ENCODE measurements at regions not wholly inside any gene's neighbourhood (a gene's known extent, or its start where the extent isn't known, plus 50 kb on each side); places are given as distances from the start of the nearest gene placed in this dataset.

- no peaks in the 10 kb centered on the region for H3K27me3 Mint-ChIP-seq (ENCODE audit: insufficient read depth, unreplicated experiment)
- no peaks in the 10 kb centered on the region for H3K9me3 Mint-ChIP-seq (ENCODE audit: unreplicated experiment)
- BruUV-seq (replicated peaks), result no TSS peak
- H3K27ac Mint-ChIP-seq (ENCODE audit: unreplicated experiment), result no peak overlapping the region
- Histone ChIP-seq H3K36me3 (ENCODE audit: control insufficient read depth, insufficient read depth, low read length) (no peaks in the 10 kb centered on the region), H3K9me3 (no peaks in the 10 kb centered on the region), H3K4me3 (ENCODE audit: low read depth, low read length) (no peak overlapping the region), H3K4me1 (no peaks in the 10 kb centered on the region), H3K27me3 (replicated peaks; ENCODE audit: control insufficient read depth, insufficient read depth, low read length) (no peaks in the 10 kb centered on the region)
- H3K36me3 Mint-ChIP-seq (ENCODE audit: insufficient read depth, unreplicated experiment), result no peaks in the 10 kb centered on the region
- no peak for DNase-seq
- H3K4me3 Mint-ChIP-seq (ENCODE audit: unreplicated experiment), result no peak overlapping the region
- H3K4me1 Mint-ChIP-seq (ENCODE audit: low read depth, unreplicated experiment), result no peaks in the 10 kb centered on the region
- CTCF ChIA-PET, result interaction anchor here (0.6 kb wide), 1 partner anchor 8 kb away, joined by 3 read pairs; no protein-coding TSS in a partner anchor
- intact Hi-C loops (cut with micrococcal nuclease; ENCODE audit: unreplicated experiment), result no loop called here
- POLR2A ChIA-PET, result no interaction called here
- no peak for TF ChIP-seq CTCF (IDR thresholded peaks at IDR 0.05; ENCODE audit: insufficient read depth in 1 of 2, low read depth in 1 of 2, low read length in 1 of 2, severe bottlenecking in 1 of 2, unreplicated experiment in 1 of 2)
Observed at GRCh38 chr5:23072179-23072578, 219.0 kb upstream of the CDH12 start.

- Histone ChIP-seq H3K4me1 (no peaks in the 10 kb centered on the region), H3K4me3 (ENCODE audit: low read depth, low read length) (no peak overlapping the region), H3K27me3 (replicated peaks; ENCODE audit: control insufficient read depth, insufficient read depth, low read length) (no peaks in the 10 kb centered on the region), H3K9me3 (no peaks in the 10 kb centered on the region), H3K36me3 (ENCODE audit: control insufficient read depth, insufficient read depth, low read length) (no peaks in the 10 kb centered on the region)
- intact Hi-C loops (cut with micrococcal nuclease; ENCODE audit: unreplicated experiment), result no loop called here
- Mint-ChIP-seq H3K36me3 (ENCODE audit: insufficient read depth, unreplicated experiment) (no peaks in the 10 kb centered on the region), H3K4me1 (ENCODE audit: low read depth, unreplicated experiment) (no peaks in the 10 kb centered on the region), H3K27me3 (ENCODE audit: insufficient read depth, unreplicated experiment) (peaks cover 3% of the 10 kb centered on the region), H3K27ac (ENCODE audit: unreplicated experiment) (no peak overlapping the region), H3K9me3 (ENCODE audit: unreplicated experiment) (no peaks in the 10 kb centered on the region), H3K4me3 (ENCODE audit: unreplicated experiment) (no peak overlapping the region)
- POLR2A ChIA-PET, result no interaction called here
- no peak for TF ChIP-seq CTCF (IDR thresholded peaks at IDR 0.05; ENCODE audit: insufficient read depth in 1 of 2, low read depth in 1 of 2, low read length in 1 of 2, severe bottlenecking in 1 of 2, unreplicated experiment in 1 of 2)
- no peak for DNase-seq
- BruUV-seq (replicated peaks), result no TSS peak
- CTCF ChIA-PET, result no interaction called here
Observed at GRCh38 chr5:23071682-23072081, 218.5 kb upstream of the CDH12 start.

- POLR2A ChIA-PET, result no interaction called here
- Histone ChIP-seq H3K4me1 (no peaks in the 10 kb centered on the region), H3K9me3 (no peaks in the 10 kb centered on the region), H3K4me3 (ENCODE audit: low read depth, low read length) (no peak overlapping the region), H3K36me3 (ENCODE audit: control insufficient read depth, insufficient read depth, low read length) (no peaks in the 10 kb centered on the region), H3K27me3 (replicated peaks; ENCODE audit: control insufficient read depth, insufficient read depth, low read length) (no peaks in the 10 kb centered on the region)
- CTCF ChIA-PET, result no interaction called here
- TF ChIP-seq CTCF (IDR thresholded peaks at IDR 0.05; ENCODE audit: insufficient read depth in 1 of 2, low read depth in 1 of 2, low read length in 1 of 2, severe bottlenecking in 1 of 2, unreplicated experiment in 1 of 2), result no peak
- Mint-ChIP-seq H3K27ac (ENCODE audit: unreplicated experiment) (no peak overlapping the region), H3K4me1 (ENCODE audit: low read depth, unreplicated experiment) (no peaks in the 10 kb centered on the region), H3K9me3 (ENCODE audit: unreplicated experiment) (no peaks in the 10 kb centered on the region), H3K27me3 (ENCODE audit: insufficient read depth, unreplicated experiment) (peaks cover 3% of the 10 kb centered on the region), H3K36me3 (ENCODE audit: insufficient read depth, unreplicated experiment) (no peaks in the 10 kb centered on the region), H3K4me3 (ENCODE audit: unreplicated experiment) (no peak overlapping the region)
- no TSS peak for BruUV-seq (replicated peaks)
- intact Hi-C loops (cut with micrococcal nuclease; ENCODE audit: unreplicated experiment), result no loop called here
- DNase-seq, result no peak
Observed at GRCh38 chr5:23064710-23065109, 211.6 kb upstream of the CDH12 start.

All from Caco-2 (cell line).